ENCODE measurements at regions not wholly inside any gene's neighbourhood (a gene's known extent, or its start where the extent isn't known, plus 50 kb on each side); places are given as distances from the start of the nearest gene placed in this dataset.

DNA sequence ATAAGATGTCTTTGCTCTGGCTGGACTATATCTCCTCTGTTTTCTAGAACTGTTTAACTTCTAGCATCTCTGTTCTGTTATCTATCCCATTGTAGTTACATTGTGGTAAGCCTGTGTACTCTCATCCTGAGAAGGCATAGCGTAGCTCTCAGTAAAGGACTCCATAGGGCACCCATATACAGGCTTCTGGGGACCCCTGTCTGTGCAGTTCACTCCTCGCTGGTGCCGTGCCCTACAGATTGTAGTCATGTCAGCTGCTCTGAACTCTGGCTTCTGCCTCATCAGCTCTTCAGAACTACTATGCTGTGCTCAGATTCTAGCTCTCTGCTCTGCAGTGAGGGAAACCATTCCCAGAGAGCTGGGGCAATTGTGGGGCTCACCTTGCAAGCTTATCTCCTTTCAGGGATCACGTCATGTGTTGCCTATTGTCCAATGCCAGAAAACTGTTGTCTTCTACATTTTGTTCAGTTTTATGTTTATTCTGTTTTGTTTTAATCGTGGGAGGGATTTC is 181.3 kb upstream of the USP24 start:
- Histone ChIP-seq H3K9me3 (ENCODE audit: insufficient read depth in 2 of 2, low read depth in 1 of 2, low read length in 1 of 2) (no peaks in the 10 kb centered on the region), H3K9ac (replicated peaks in 1 of 4; ENCODE audit: extremely low read depth in 1 of 4, low read depth in 3 of 4, low read length in 3 of 4) (no peak overlapping the region), H3K27me3 (replicated peaks in 1 of 4; ENCODE audit: control insufficient read depth in 3 of 4, extremely low read depth in 1 of 4, insufficient read depth in 3 of 4, low read length in 3 of 4) (no peaks in the 10 kb centered on the region), H2AFZ (ENCODE audit: low read length) (no peak overlapping the region), H2AK5ac (ENCODE audit: low read depth, low read length) (no peak overlapping the region), H3K27ac (ENCODE audit: low read depth, low read length) (no peak overlapping the region), H4K5ac (ENCODE audit: insufficient read length, low read depth, low read length) (no peak overlapping the region), H3K79me1 (ENCODE audit: low read depth, low read length) (no peaks in the 10 kb centered on the region), H4K20me1 (replicated peaks in 1 of 2; ENCODE audit: control insufficient read depth in 1 of 2, insufficient read depth in 2 of 2, low read length in 2 of 2) (no peaks in the 10 kb centered on the region), H3K4me1 (replicated peaks in 1 of 4; ENCODE audit: control insufficient read depth in 3 of 4, insufficient read depth in 4 of 4, low read length in 3 of 4) (no peaks in the 10 kb centered on the region), H3K4ac (replicated peaks; ENCODE audit: insufficient read length, low read depth, low read length) (no peak overlapping the region), H2BK15ac (ENCODE audit: low read length) (no peak overlapping the region), H3K18ac (ENCODE audit: extremely low read depth, low read length) (no peak overlapping the region), H4K91ac (replicated peaks; ENCODE audit: insufficient read length, low read length) (no peak overlapping the region), H3K4me2 (ENCODE audit: insufficient read depth in 1 of 2, low read depth in 2 of 2, low read length in 2 of 2) (no peak overlapping the region), H2BK120ac (replicated peaks; ENCODE audit: low read depth, low read length) (no peak overlapping the region), H3K56ac (replicated peaks; ENCODE audit: insufficient read length, low read depth, low read length) (no peak overlapping the region), H2BK12ac (ENCODE audit: low read depth, low read length) (no peak overlapping the region), H3K23ac (ENCODE audit: insufficient read length) (no peak overlapping the region), H4K8ac (ENCODE audit: extremely low read depth, insufficient read depth, low read length) (no peak overlapping the region), H2BK5ac (ENCODE audit: low read depth, low read length) (no peak overlapping the region), H3K36me3 (ENCODE audit: control insufficient read depth in 2 of 4, insufficient read depth in 4 of 4, low read length in 3 of 4) (no peaks in the 10 kb centered on the region), H3K79me2 (ENCODE audit: control insufficient read depth in 1 of 2, insufficient read depth in 2 of 2, low read length in 2 of 2) (no peaks in the 10 kb centered on the region), H3K4me3 (ENCODE audit: extremely low read depth in 1 of 4, insufficient read depth in 2 of 4, low read depth in 3 of 4, low read length in 4 of 4) (no peak overlapping the region), H2BK20ac (ENCODE audit: low read length) (no peak overlapping the region), H3K23me2 (ENCODE audit: low read depth, low read length) (no peaks in the 10 kb centered on the region), H3K14ac (ENCODE audit: insufficient read length) (no peak overlapping the region)
- FAIRE-seq (no peak), DNase-seq (ENCODE audit: low read depth in 1 of 2, low spot score in 2 of 2) (no peak)
- CTCF ChIA-PET (ENCODE audit: partially characterized antibody), result interaction anchor here (0.9 to 1.5 kb wide), 2 partner anchors 17 to 58 kb away, joined by 3 to 7 read pairs; no protein-coding TSS in a partner anchor
- 82% methylated on average over 5 of the region's 5 CpGs; no CpG with 5 or more reads in 1 of the 2 experiments for WGBS, 2 experiments (ENCODE audit: extremely low coverage in 1 of 2, insufficient coverage in 1 of 2, insufficient read length in 1 of 2, insufficient replicate concordance in 2 of 2, low coverage in 1 of 2, low lambda C conversion rate in 2 of 2, missing lambda C conversion rate in 1 of 2)
- peak in 1 of 2 experiments; percentile 8; a peak in 1 of 4 replicates for TF ChIP-seq RAD21 (IDR thresholded peaks at IDR 0.05 in 1 of 2, conservative IDR thresholded peaks at IDR 0.05 in 1 of 2; ENCODE audit: low read depth in 2 of 2, low read length in 2 of 2)
- TF ChIP-seq CEBPB (IDR thresholded peaks at IDR 0.05; ENCODE audit: low read depth, low read length), result no peak
- POLR2A ChIA-PET (ENCODE audit: partially characterized antibody), result no interaction called here
